ENCODE measurements at regions not wholly inside any gene's neighbourhood (a gene's known extent, or its start where the extent isn't known, plus 50 kb on each side); places are given as distances from the start of the nearest gene placed in this dataset.

DNA sequence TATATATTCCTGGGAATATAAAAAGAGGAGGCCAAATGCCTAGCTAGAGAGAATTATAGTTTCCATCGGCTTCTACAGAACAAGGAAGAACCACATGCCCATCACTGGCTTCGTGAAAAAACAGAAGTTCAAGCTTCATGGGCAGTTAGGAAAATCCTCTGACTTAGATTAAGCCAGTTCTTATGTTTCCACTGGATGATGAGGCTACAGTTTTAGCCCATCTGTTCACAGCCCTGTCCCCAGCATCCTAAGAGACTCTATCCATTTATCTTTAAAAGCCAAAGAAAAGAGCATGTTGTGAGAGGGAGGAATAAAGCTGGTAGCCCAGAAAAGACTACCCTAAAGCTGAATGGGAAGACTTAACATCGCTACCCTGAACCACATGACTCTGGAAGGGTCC lies 285.5 kb upstream of the WWC1 start:
- no peak overlapping the region for H3K4me3 ChIP-seq (ENCODE audit: low read depth, low read length)
- no peaks in the 10 kb centered on the region for H3K27me3 ChIP-seq
- H3K9me3 ChIP-seq = no peaks in the 10 kb centered on the region
- H3K36me3 ChIP-seq = no peaks in the 10 kb centered on the region
- H3K4me1 ChIP-seq = no peaks in the 10 kb centered on the region
- TF ChIP-seq CTCF (IDR thresholded peaks at IDR 0.05; ENCODE audit: low read depth, low read length) = no peak
- DNase-seq = no peak

DNA sequence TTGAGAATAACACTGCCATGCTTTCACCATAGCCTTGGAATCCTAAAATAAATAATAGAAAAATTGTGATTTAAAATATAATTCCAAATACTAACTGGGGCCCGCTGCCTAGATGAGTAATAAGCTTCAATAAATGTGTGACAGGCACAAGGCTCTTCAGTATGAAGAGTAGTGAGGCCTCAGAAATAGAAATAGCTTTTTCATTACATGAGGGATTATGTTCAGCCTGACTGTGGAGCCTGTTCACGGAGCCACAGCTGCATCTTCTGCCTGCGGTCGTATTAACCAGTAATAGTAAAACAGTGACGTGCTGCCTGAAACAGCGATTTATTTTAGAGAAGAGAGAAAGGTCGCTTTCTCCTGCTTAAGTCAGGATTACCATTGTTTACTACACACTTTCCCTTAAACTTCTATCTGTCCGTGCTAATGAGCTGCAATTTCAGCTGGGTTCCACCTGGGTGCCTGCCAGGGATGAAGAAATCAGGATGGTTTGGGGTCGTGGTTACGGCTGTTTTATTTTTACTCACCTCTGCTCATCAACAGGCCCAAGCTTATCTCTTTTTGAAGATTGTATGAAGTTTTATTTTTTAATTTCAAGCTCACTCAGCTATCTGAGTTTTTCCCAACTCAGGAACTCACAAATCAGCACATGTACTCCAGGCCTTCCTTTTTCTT lies 284.9 kb upstream of the WWC1 start:
- H3K4me3 ChIP-seq (ENCODE audit: low read depth, low read length) = no peak overlapping the region
- DNase-seq = no peak

GRCh38 chr5:168007286-168007685 lies 284.2 kb upstream of the WWC1 start:
- H3K36me3 ChIP-seq = no peaks in the 10 kb centered on the region
- DNase-seq = no peak
- TF ChIP-seq CTCF (IDR thresholded peaks at IDR 0.05; ENCODE audit: low read depth, low read length) = no peak
- no peaks in the 10 kb centered on the region for H3K9me3 ChIP-seq
- H3K4me3 ChIP-seq (ENCODE audit: low read depth, low read length) = no peak overlapping the region
- H3K27me3 ChIP-seq = no peaks in the 10 kb centered on the region
- no peaks in the 10 kb centered on the region for H3K4me1 ChIP-seq

More for the DNA sequence above, 284.9 kb upstream of the WWC1 start:
- Histone ChIP-seq H3K9me3 (no peaks in the 10 kb centered on the region), H3K36me3 (no peaks in the 10 kb centered on the region), H3K4me1 (no peaks in the 10 kb centered on the region), H3K27me3 (no peaks in the 10 kb centered on the region)
- TF ChIP-seq CTCF (IDR thresholded peaks at IDR 0.05; ENCODE audit: low read depth, low read length) = no peak

DNA sequence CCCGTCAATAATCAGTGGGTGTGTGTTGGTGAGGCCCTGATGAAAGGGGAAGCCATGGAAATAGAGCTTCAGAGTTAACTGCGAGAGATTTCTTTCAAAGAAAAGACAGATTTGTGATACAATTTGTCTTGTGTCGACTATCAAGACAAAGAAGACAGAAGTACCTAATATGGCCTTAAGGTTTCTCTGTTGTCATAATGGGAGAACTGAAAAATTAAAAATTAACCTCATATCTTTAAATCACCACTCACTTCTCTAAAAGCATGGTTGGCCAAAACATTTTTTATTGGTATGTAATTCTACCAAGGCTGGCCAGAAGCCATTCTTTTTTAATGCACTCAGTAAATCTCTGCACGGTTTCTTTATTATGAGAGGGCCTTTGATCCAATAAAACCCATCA lies 282.9 kb upstream of the WWC1 start:
- Histone ChIP-seq H3K4me1 (no peaks in the 10 kb centered on the region), H3K27me3 (no peaks in the 10 kb centered on the region), H3K36me3 (no peaks in the 10 kb centered on the region), H3K9me3 (no peaks in the 10 kb centered on the region), H3K4me3 (ENCODE audit: low read depth, low read length) (no peak overlapping the region)
- DNase-seq = no peak
- TF ChIP-seq CTCF (IDR thresholded peaks at IDR 0.05; ENCODE audit: low read depth, low read length) = no peak

DNA sequence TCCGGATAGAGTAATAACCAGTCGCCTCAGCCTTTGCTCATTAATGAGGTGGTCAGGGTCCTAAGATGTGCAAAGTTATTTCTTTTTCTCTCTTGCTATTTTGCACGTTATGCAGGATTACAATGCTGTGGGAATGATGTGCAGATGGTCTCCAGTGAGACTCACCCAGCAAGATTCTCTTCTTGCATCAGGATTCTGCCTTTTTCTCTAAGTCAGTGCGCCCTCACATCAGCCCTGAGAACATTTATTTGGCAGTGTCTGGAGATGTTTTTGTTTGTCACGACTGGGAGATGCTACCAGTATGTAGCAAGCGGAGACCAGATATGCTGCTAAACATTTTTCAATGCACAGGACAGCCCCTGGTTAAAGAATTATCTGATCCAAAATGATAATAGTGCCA lies 280.3 kb upstream of the WWC1 start:
- no peak for DNase-seq
- Histone ChIP-seq H3K4me1 (no peaks in the 10 kb centered on the region), H3K36me3 (no peaks in the 10 kb centered on the region), H3K4me3 (ENCODE audit: low read depth, low read length) (no peak overlapping the region), H3K9me3 (no peaks in the 10 kb centered on the region), H3K27me3 (no peaks in the 10 kb centered on the region)
- TF ChIP-seq CTCF (IDR thresholded peaks at IDR 0.05; ENCODE audit: low read depth, low read length) = no peak

DNA sequence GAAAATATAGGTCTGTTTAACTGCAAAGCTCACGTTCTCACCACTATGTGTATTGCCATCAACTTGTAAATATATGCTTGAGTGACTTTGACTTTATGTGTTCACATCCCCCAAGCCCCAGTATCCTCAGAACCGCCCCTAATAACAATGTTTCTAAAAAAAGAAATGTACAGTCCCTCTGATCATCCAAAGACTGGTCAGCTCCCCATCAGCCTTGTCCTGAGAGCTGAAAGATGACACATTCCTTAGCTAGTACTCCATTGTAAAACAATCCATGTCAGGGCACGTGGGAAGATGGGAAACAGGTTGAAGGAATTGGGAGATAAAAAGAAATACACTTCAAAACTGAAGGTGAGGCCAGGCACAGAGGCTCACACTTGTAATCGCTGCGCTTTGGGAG lies 279.4 kb upstream of the WWC1 start:
- H3K36me3 ChIP-seq = no peaks in the 10 kb centered on the region
- H3K27me3 ChIP-seq = no peaks in the 10 kb centered on the region
- no peaks in the 10 kb centered on the region for H3K9me3 ChIP-seq
- H3K4me3 ChIP-seq (ENCODE audit: low read depth, low read length) = no peak overlapping the region
- no peaks in the 10 kb centered on the region for H3K4me1 ChIP-seq
- no peak for DNase-seq
- TF ChIP-seq CTCF (IDR thresholded peaks at IDR 0.05; ENCODE audit: low read depth, low read length) = no peak

Measured in BE2C (cell line).